Keratinocyte (primary cell): ENCODE measurements at regions not wholly inside any gene's neighbourhood (a gene's known extent, or its start where the extent isn't known, plus 50 kb on each side); places are given as distances from the start of the nearest gene placed in this dataset.

Experiments used
- DNase-seq: peaks from one replicate; pipeline ENCODE4 v3.0.0-alpha.2; 2011; ENCODE audit warnings: low read depth, missing footprints, low spot score
- FAIRE-seq: peaks from 2 replicates; lab custom pipeline; 2011; peaks lifted over from hg19 to GRCh38; lab: Jason Lieb, UNC
- H2AFZ ChIP-seq: 2 replicates; pipeline ENCODE4 v1.6.0; 2012; ENCODE audit warnings: low read length, control low read depth, inconsistent platforms; ENCODE audit not compliant: control insufficient read depth
- H3K27ac ChIP-seq: 2 replicates; pipeline ENCODE4 v1.5.1; 2011; ENCODE audit warnings: low read length; ENCODE audit not compliant: control insufficient read depth, insufficient read depth
- H3K27me3 ChIP-seq: 3 replicates; pipeline ENCODE4 v1.6.0; 2011; ENCODE audit warnings: low read length; ENCODE audit not compliant: control insufficient read depth, insufficient read depth; ENCODE audit errors: extremely low read depth
- H3K36me3 ChIP-seq, 2 experiments: 2 replicates in 1 of 2; 3 replicates in 1 of 2; pipeline ENCODE4 v1.5.1; 2011; ENCODE audit warnings: low read length in 2 of 2, mild to moderate bottlenecking in 1 of 2; ENCODE audit not compliant: control insufficient read depth in 2 of 2, insufficient read depth in 2 of 2; ENCODE audit errors: extremely low read depth in 1 of 2
- H3K4me1 ChIP-seq: 3 replicates; pipeline ENCODE4 v1.5.1; 2011; ENCODE audit warnings: low read length; ENCODE audit not compliant: control insufficient read depth, insufficient read depth; ENCODE audit errors: extremely low read depth
- H3K4me2 ChIP-seq: 3 replicates; pipeline ENCODE4 v1.6.0; 2011; ENCODE audit warnings: low read depth, low read length; ENCODE audit not compliant: control insufficient read depth, insufficient read depth; ENCODE audit errors: extremely low read depth
- H3K4me3 ChIP-seq, 3 experiments: fragments of 200-600 bp in 1 of 3; sonication (generic) in 1 of 3; 2 replicates in 2 of 3; 3 replicates in 1 of 3; pipeline ENCODE4 v1.5.1; 2011 to 2016; ENCODE audit warnings: low read length in 3 of 3, mild to moderate bottlenecking in 3 of 3, control low read depth in 2 of 3, inconsistent platforms in 1 of 3, low read depth in 1 of 3, mixed read lengths in 1 of 3, mixed run types in 1 of 3, moderate library complexity in 1 of 3; ENCODE audit not compliant: control insufficient read depth in 2 of 3, insufficient read depth in 2 of 3; ENCODE audit errors: extremely low read depth in 1 of 3
- H3K79me2 ChIP-seq: 2 replicates; pipeline ENCODE4 v1.6.0; 2012; ENCODE audit warnings: low read length; ENCODE audit not compliant: control insufficient read depth, insufficient read depth
- H3K9ac ChIP-seq: 3 replicates; pipeline ENCODE4 v1.6.0; 2011; ENCODE audit warnings: low read length; ENCODE audit not compliant: control insufficient read depth, insufficient read depth; ENCODE audit errors: extremely low read depth
- H3K9me1 ChIP-seq: 3 replicates; pipeline ENCODE4 v1.6.0; 2011; ENCODE audit warnings: low read length; ENCODE audit not compliant: control insufficient read depth, insufficient read depth; ENCODE audit errors: extremely low read depth
- H3K9me3 ChIP-seq: 2 replicates; pipeline ENCODE4 v1.5.1; 2012; ENCODE audit warnings: low read depth, low read length; ENCODE audit not compliant: control insufficient read depth
- H4K20me1 ChIP-seq: 3 replicates; pipeline ENCODE4 v1.6.0; 2011; ENCODE audit warnings: low read length; ENCODE audit not compliant: control insufficient read depth, insufficient read depth; ENCODE audit errors: extremely low read depth
- EZH2 ChIP-seq: IDR thresholded peaks from one replicate; pipeline ENCODE4 v1.6.1; 2012; ENCODE audit warnings: inconsistent platforms, mild to moderate bottlenecking, low read length, moderate library complexity
- dilution Hi-C: fragments of 300-500 bp; cut with MboI; formaldehyde crosslinking; loops from one replicate; pipeline ENCODE4 v1.7.0; 2020; ENCODE audit warnings: low sequenced_read_pairs; ENCODE audit not compliant: extremely low pct_ligation_motif_present
- TF ChIP-seq, protein P1 (sequence below), 3 experiments: IDR thresholded peaks in 1 of 3; conservative IDR thresholded peaks in 1 of 3; optimal IDR thresholded peaks in 1 of 3; 2 replicates in 2 of 3; 3 replicates in 1 of 3; pipeline versions ENCODE3 to v1.5.1; 2011; ENCODE audit warnings: low read length in 3 of 3, mild to moderate bottlenecking in 3 of 3, moderate library complexity in 2 of 3, control low read depth in 1 of 3, inconsistent platforms in 1 of 3; ENCODE audit not compliant: insufficient read depth in 2 of 3; ENCODE audit errors: extremely low read depth in 1 of 3

DNA sequence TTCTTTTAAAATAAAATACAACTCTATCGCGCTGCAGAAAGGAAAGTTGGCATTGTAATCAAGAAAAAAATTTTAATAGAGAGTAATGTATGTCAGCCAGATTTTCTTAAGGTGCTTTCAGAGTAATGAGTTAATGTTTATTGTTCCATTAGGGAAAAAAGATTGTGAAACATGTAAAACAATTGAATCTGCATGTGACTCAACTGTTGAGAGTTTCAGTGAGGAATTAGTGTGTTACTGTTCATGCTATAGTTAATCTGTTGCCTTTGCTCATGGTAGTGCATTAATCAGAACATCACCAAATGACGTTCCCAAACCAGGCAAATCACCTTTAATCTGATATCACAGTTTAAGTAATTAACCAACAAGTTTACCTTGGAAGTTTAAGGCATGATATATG is 600.5 kb downstream of the NR2F1-AS1 start:
- Histone ChIP-seq H3K4me3 (no peak overlapping the region), H3K9ac (no peak overlapping the region), H3K9me3 (no peaks in the 10 kb centered on the region), H3K9me1 (no peaks in the 10 kb centered on the region), H3K4me2 (no peak overlapping the region), H3K27ac (no peak overlapping the region), H3K27me3 (no peaks in the 10 kb centered on the region), H4K20me1 (no peaks in the 10 kb centered on the region), H2AFZ (no peak overlapping the region), H3K79me2 (no peaks in the 10 kb centered on the region), H3K36me3 (no peaks in the 10 kb centered on the region), H3K4me1 (no peaks in the 10 kb centered on the region)
- dilution Hi-C loops = no loop called here
- FAIRE-seq (no peak), DNase-seq (no peak)
- TF ChIP-seq EZH2 = no peak
- TF ChIP-seq, protein P1, sequence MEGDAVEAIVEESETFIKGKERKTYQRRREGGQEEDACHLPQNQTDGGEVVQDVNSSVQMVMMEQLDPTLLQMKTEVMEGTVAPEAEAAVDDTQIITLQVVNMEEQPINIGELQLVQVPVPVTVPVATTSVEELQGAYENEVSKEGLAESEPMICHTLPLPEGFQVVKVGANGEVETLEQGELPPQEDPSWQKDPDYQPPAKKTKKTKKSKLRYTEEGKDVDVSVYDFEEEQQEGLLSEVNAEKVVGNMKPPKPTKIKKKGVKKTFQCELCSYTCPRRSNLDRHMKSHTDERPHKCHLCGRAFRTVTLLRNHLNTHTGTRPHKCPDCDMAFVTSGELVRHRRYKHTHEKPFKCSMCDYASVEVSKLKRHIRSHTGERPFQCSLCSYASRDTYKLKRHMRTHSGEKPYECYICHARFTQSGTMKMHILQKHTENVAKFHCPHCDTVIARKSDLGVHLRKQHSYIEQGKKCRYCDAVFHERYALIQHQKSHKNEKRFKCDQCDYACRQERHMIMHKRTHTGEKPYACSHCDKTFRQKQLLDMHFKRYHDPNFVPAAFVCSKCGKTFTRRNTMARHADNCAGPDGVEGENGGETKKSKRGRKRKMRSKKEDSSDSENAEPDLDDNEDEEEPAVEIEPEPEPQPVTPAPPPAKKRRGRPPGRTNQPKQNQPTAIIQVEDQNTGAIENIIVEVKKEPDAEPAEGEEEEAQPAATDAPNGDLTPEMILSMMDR (optimal IDR thresholded peaks at IDR 0.05 in 1 of 3, IDR thresholded peaks at IDR 0.05 in 1 of 3, conservative IDR thresholded peaks at IDR 0.05 in 1 of 3; ENCODE audit: extremely low read depth in 1 of 3, insufficient read depth in 2 of 3, low read length in 3 of 3) = no peak

DNA sequence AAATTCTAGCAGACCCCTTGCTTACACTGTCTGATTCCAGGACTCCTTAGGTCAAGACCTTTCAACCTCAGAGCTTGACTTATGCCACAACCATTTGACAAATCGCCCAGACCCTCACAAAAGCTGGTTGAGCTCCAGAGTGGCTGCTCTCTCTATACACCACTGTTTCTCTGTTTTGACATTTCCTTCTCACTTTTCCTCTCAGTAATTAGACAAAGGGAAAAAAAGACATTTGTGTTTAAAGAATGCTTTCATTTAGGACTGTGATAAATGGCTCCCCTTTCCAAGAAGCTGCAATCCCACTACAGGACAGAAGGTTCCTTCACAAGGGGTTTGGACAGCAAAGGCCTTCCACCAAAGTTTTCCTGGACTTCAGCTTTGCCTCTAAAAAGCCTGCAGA is 601.3 kb downstream of the NR2F1-AS1 start:
- no peaks in the 10 kb centered on the region for H3K36me3 ChIP-seq
- H3K27me3 ChIP-seq = no peaks in the 10 kb centered on the region
- no peaks in the 10 kb centered on the region for H3K9me3 ChIP-seq
- no peak overlapping the region for H3K4me3 ChIP-seq
- H3K4me2 ChIP-seq = no peak overlapping the region
- dilution Hi-C loops = no loop called here
- H3K9ac ChIP-seq = no peak overlapping the region
- no peaks in the 10 kb centered on the region for H4K20me1 ChIP-seq
- no peak for DNase-seq
- H2AFZ ChIP-seq = no peak overlapping the region
- no peak for FAIRE-seq
- no peaks in the 10 kb centered on the region for H3K4me1 ChIP-seq
- no peaks in the 10 kb centered on the region for H3K79me2 ChIP-seq
- no peaks in the 10 kb centered on the region for H3K9me1 ChIP-seq
- TF ChIP-seq, protein P1 (optimal IDR thresholded peaks at IDR 0.05 in 1 of 3, IDR thresholded peaks at IDR 0.05 in 1 of 3, conservative IDR thresholded peaks at IDR 0.05 in 1 of 3; ENCODE audit: extremely low read depth in 1 of 3, insufficient read depth in 2 of 3, low read length in 3 of 3) = no peak
- TF ChIP-seq EZH2 = no peak
- H3K27ac ChIP-seq = no peak overlapping the region
